ENCODE measurements at regions not wholly inside any gene's neighbourhood (a gene's known extent, or its start where the extent isn't known, plus 50 kb on each side); places are given as distances from the start of the nearest gene placed in this dataset.

DNA sequence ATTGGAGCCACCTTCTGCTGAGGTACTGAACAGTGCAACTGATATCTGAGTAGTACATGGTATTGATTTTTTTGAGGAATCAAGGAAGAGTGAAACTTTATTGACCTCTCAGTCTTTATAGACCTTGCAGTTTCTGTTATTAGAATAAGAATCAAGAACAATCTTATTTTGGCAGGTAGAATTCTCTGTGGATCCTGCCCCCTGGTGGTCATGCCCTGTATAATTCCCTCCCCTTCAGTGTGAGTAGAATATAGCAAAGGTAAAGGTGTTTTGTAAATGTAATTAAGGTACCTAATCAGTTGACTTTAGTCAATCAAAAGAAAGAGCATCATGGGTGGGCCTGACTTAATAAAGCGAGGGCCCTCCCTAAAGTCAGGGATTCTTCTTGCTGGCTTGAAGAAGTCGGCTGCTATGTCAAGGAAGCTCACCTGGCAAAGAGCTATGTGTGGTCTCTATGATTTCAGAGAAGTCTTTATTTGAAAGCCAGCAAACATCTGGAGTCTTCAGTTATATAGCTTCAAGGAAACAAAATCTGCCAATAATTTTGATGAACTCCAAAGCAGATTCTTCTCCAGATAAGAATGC, 142.8 kb downstream of the LSM5 start:
- intact Hi-C loops (cut with micrococcal nuclease): loop anchor here (2.0 to 5.0 kb wide), 2 partner anchors 137 to 605 kb away; no protein-coding TSS in a partner anchor

DNA sequence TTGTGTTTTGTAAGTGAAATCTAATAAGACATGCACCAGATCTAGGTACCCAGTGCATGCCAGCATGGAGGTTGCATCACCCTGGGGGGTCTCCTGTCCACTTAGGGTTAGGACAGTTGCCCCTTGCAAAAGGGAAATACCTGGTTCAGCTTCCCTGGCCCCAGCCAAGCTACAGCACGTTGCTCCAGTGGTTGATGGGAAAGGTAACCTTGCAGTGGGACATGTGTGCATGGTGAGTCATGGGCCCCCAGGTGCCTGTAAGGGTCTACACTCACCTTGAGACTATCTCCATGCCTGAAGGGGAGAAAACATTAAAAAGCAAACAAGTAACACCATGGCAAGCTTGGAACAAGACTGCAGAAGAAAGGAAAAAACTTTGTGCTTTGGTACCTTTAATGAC, 143.9 kb downstream of the LSM5 start:
- intact Hi-C loops (cut with micrococcal nuclease): loop anchor here (2.0 to 5.0 kb wide), 2 partner anchors 135 to 604 kb away; no protein-coding TSS in a partner anchor

DNA sequence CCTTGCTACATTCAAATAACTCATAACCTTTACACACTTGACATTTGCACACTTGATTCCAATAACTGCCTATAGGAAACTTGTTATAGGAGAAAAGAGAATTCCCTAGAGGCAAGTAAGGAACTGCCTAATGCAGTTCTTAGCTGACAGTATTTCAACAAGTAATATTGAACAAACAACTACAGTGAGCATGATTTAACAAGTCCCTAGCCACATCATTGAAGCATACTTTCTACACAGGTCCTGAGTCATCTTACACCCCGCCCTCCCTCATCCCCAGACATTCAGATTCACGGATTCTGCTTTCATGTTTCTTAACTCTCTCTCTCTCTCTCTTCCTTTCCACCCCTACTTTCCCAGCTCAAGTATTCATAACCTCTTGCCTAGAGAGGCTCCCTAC, 153.5 kb downstream of the LSM5 start:
- intact Hi-C loops (cut with micrococcal nuclease): no loop called here

DNA sequence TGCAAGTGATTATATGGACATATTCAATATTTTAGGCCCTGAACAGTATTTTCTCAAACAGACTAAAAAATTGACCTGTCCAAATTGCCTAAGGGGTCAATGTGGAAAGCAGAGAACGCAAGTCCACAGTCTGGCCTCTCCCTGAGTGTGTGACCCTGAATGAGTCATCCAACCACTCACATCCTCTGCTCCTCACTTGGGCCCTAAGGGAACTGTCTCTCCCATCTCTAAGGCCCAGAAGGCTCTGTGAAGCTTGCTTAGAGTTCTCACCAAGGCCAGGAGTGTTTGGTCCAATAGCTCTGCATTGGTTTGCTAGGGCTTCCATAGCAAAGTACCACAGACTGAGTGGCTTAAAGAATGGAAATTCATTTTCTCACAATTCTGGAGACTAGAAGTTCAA, 155.1 kb downstream of the LSM5 start:
- intact Hi-C loops (cut with micrococcal nuclease): no loop called here

DNA sequence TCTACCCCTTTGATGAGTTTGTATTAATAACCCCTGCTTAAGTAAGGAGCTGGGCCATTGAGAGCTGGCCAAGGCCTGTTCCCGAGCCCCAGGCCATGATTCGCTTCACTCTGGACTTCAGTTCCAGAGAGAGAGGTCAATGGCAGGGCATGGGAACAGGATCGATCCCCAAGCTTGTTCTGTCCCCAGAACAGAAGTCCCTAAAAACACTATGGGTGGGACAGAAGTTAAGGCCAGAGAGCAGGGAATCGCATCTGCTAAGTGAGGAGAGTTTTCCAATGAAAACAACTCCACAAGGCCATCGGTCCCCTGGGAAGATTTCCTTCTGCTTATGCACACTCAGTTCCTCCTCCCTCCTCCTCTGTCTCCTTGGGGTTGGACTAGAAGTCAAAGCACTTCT, 159.6 kb downstream of the LSM5 start:
- intact Hi-C loops (cut with micrococcal nuclease): no loop called here

DNA sequence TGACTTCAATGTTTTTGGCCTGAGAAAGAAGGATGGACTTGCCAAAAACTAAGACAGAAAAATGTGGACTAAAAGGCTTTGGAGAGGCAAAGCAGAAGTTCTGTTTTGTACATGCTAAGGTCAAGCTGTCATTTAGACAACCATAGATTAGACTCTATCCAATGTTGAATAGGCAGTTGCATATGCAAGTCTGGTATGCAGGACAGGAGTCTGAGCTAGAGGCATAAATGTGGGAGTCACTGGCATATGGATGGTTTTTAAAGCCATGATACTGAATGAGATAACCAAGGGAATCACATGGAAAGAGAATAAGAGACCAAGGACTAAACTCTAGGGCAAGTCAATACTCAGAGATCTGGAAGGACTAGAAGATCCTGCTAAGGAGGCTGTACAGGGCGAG, 164.1 kb downstream of the LSM5 start:
- intact Hi-C loops (cut with micrococcal nuclease): no loop called here

DNA sequence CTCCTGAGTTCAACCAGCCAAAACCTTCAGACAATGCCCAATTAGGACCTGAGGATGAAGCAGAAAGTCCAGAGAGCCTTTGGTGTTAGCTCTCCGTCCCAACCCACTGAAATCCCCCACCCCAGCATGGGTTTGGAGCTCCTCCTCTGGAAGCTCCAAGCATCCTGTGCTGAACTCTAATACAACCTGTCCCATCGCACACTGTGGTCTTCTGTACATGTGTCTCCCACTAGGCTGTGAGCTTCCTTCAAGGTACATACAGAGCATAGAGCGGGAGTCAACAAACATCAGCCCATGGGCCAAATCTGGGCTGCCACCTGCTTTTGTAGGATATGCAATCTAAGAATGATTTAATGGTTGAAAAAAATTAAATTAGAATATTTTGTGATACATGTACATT, 166.5 kb downstream of the LSM5 start:
- intact Hi-C loops (cut with micrococcal nuclease): no loop called here

DNA sequence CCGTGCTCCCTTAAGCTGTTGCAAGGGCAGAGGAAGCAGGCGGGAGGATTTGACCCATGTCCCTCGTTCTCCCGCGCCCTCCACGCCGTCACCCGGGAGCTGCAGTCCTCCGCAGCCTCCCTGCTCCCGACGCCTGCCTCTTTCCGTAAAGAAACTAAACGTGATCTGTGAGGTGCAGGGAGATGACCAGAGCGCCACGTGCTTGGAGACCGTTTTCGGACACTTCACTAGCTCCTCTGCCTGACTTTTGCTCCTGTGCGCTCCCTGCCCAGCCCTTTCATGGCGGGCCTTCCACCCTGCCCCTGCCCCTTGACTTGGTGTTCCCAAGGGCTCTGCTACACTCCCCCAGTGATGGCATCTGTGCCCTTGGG, 171.2 kb downstream of the LSM5 start:
- intact Hi-C loops (cut with micrococcal nuclease): no loop called here

DNA sequence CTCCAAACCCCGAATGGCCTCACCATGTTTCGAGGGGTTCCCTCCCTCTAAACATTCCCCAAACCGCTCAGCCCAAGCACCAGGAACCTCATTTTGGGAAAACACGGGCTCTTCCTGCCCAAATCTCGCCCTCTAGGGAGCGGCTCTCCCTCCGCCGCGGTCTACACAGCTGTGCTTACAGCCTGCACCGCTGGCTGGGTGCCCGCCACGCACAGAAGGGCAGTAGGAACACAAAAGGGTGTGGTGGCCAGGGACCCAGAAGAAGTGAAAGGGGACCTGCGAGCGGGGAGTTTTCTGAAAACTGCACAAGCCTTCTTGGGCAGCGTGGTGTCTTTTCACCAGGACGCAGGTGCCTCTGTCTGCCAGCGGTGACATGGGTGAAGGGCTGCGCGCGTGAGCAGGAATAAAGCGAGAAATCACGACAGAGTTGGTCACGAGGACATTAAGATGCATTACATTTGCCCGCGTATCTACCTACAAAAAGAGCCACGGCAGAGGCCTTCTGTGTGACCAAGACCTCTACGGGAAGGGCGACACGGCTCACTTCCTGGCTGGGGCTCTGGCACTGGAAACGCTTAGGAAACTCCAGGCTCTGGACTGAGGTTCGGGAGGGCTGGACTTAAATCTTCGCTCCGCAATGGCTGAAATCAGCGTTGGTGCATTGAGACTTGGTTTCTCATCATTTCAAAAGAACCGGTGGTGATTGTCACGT, 171.7 kb downstream of the LSM5 start:
- intact Hi-C loops (cut with micrococcal nuclease): no loop called here

DNA sequence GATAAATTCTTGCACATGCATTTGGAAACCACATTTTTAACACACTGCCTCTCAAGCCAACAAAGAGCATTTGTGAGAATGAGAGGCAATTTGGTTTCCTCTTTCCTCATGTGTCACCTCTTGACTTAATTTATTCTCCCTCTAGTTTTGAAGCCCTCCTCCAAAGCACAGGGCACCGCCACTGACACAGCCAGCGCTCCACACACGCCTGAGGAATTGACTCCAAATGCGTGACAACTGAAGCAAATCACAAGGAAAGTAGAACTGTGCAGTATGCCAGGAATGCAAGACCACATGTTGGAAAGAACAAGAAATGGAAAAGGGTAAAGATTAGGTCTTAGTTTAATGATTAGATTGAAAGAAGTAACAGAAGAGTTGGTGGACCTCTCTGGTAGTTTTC, 173.3 kb downstream of the LSM5 start:
- intact Hi-C loops (cut with micrococcal nuclease): no loop called here

DNA sequence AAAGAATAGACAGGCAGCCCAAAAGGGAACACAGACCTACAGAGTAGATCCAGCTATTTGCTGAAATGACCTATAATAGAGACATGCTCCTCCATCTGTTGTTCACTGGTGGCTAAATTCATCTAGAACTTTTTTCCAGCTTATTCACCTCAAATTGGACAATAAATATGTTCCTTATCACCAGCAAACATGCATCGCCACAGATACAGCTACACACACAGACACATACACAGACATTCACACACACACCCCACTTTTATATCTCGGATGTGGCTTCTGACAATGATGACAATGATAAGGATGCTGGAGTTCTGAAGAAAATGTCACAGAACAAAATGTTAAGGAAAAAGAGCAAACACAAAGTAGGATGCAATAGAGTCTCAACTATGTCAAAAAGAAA, 175.4 kb downstream of the LSM5 start:
- intact Hi-C loops (cut with micrococcal nuclease): no loop called here

DNA sequence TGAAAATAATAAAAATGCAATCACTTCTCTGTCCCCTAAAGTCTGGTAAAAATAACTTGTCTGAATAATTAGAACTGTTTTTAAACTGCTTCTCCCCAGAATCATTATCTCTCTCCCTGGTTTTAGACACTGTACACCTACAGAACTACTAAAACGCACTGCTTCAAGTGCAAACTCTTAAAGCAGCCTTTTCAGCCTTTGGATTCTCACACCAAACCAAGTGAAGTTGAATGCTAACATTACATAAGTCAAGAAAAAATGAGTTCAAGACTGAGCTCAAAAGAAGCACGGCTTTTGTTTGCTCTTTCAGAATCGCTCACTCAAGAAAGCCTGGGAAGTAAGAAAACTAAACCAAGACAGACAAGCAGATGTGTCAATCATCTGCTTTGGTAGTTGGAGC, 188.8 kb downstream of the LSM5 start:
- intact Hi-C loops (cut with micrococcal nuclease): no loop called here

DNA sequence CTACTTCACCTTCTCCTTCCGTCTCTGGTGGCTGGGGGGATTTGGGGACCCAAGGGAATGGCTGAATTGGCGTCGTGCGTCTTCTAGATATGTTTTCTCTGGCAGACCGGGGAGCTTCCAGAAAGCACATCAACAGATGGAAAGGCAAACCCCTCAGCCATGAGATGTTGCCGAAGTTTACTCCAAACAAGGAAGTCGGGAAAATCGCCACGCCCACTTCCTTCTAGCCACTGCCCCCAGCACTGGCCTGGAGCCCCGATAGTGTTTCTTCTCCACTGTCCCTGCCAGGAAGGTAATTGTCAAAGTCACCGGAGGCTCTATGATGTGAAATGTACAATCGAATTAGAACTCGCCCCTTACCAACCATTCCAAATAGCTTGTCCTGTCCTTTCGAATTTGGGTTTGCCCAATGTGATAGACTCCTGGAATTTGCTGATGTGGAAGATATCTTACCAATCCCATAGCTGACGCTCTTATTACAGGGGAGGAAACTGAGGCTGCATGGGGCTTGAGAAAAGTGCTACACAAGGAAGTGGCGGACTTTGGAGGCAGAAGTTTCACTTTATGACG, 191.0 kb downstream of the LSM5 start:
- intact Hi-C loops (cut with micrococcal nuclease): loop anchor here (10.0 kb wide), 1 partner anchor 176 kb away; no protein-coding TSS in a partner anchor

DNA sequence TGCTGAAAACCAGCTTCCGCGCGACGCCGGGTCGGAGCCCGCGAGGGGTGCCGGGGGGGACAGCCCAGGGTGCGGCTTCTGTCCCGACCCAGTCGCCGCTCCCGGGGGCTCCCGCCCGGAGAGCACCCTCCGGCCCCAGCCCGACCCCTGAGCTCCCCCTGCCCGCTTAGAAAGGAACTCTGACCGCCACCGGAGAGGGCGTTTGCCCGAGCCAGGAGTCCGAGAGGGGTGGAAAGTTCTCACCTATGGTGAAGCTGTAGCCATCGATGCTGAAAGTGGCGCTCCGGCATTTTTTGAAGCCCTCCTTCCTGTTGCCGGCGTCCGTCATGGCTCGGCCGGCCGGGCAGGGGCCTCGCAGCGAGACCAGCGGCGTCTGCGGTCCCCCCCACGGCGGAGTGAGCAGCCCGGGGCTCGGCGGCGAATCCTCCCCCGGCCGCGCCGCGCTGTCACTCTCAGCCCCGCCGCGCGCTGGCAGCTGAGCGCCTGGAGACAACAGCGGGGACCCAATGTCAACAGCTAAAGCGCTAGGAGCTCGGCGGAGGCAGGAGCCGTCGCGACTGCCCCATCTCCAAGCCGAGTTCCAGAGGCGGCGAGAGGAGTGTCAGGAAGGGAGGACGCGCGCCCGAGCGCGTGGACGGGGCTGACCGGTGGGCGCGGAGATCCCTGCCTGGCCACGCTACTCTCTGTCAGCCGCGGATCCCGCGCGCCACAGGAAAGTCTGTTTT, 191.6 kb downstream of the LSM5 start:
- intact Hi-C loops (cut with micrococcal nuclease): loop anchor here (10.0 kb wide), 1 partner anchor 176 kb away; no protein-coding TSS in a partner anchor

DNA sequence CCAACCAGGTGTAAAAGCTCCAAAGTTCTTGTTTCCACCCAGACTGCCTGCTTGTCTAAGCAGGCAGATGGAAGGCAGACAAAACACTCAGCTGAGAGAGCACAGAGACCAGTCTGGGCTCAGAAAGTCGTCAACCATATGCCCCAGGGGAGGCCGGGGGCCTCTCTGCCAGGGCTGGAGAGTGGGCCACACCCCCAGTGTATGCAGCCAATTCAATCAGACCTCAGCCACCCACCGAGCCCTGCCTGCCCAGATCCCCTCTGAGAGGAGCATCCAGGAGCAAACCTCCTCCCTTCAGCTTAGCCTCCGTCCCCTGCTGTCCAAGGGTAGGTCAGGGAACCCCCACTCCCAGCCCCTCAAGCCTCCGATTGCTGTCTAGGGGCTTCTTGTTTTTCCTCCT, 196.3 kb downstream of the LSM5 start:
- intact Hi-C loops (cut with micrococcal nuclease): loop anchor here (10.0 kb wide), 1 partner anchor 181 kb away; no protein-coding TSS in a partner anchor

DNA sequence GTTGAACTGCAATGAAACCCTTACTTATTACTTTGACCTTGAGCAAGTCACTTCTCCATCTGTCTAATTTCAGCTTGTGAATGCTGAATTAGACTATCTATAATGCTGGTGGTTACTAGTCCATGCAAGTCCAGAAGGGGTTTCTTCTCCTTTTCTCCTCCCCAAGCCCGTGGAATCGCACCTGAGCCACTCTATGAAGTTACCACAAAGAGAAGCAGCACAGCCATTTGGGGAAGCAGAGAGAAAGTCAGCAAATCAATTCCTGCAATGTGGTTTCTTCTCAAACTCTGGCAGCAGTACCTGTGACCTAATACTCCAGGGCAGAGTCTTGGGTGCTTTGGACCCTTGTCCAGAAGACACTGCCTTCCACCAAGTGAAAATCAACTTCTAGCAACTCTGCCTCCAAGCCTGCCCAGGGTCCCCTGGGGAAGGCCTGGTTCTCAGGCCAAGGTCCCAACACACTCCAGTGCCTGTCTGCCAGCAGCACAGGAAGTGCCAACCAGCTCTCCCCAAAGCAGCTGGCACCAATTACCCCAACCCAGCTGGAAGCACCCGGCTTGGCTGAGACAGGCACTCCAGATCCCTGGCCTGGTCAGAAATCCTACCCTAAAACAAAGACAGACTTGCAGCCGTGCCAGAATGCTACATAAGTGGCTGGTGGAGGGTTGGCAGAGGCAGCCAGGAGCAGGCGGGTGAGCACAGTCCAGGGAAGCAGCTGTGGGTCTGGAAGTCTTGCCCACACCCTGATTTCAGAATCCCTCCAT, 200.3 kb downstream of the LSM5 start:
- intact Hi-C loops (cut with micrococcal nuclease): loop anchor here (10.0 kb wide), 1 partner anchor 185 kb away; no protein-coding TSS in a partner anchor

DNA sequence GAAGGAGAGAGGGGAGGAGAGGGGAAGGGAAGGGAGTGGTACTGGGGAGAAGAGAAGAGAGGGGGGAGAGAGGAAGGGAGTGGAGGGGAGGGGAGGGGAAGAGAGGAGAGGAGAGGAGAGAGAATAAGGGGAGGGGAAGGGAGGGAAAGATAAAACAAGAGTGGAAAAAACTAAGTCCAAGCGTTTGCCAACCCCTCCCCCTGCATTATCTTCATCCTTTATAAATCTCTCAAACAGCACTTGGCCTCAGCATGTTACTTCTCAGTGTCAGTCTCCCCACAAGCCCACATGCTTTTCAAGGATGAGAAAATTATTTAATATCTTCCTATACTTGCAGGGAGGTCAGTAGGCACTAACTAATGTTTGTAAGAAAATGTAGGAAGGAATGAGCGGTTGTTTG, 204.5 kb downstream of the LSM5 start:
- intact Hi-C loops (cut with micrococcal nuclease): no loop called here

DNA sequence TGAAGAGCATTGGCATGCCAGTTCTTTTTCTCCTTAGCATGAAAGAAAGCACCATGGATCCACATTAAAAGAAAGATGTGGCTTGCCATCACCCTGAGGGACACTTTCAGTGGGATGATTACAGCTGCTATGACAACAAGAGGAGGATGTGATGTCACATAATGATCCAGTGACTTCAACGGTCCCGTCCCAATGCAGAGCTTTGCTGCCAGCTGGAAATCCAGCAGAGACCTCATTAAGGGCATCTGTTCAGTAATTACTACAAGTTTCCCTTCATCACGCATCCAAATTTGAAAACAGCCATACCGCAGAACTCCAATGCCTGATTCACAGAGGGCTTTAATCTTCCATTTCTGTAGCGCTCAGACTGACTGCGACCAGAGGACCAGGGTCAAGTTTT, 206.6 kb downstream of the LSM5 start:
- intact Hi-C loops (cut with micrococcal nuclease): no loop called here

DNA sequence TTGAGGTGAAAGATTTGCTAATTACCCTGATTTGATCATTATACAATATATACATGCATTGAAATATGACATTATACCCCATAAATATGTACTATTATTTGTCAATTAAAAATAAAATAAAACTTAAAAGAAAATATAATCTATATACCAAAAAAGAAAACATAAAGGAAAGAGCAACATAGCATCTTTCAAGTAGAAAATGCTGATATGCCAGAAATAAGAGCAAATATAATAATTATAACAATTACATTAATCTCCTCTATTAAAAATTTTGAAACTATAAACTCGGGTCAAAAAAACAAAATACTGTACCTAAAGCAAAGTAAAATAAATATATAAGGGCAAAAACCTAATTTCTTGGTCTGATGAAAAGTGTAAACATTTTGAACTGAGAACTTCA, 209.3 kb upstream of the PDE1C start:
- intact Hi-C loops (cut with micrococcal nuclease): no loop called here

DNA sequence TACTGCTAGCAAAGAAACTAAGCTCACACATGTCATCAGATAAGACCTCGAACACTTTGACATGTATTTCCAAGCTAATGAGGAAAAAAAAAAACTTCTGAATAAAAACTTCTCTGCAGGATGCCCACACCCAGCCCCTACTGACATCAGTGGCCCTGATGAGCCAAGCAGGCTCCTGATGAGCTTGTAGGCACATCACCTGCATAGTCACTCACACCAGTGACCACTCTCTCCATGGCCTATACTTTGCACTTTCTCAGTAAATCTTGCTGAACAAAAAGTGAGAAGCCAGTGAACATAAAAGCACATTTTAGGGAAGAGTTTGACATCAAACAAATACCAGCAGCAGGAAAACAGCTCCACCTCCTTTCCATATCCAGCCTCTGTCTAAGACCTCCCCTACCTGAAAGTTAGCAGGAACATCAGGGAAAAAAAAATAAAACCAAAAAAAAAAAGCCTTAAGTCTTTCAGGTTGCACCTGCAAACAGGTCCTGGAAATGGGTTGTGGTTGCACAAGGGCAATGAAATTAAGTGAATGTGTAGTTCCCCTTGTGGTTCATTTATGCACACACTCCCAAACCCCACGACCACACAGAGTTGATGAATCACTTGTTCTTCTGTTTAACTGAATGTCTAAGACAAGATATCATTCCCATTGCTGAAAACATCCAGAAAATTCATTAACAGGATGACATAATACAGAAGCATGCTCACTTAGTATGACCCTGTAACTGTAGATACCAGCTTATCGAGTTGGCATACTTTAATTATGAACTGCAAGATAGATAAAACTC, 205.2 kb upstream of the PDE1C start:
- intact Hi-C loops (cut with micrococcal nuclease): no loop called here

DNA sequence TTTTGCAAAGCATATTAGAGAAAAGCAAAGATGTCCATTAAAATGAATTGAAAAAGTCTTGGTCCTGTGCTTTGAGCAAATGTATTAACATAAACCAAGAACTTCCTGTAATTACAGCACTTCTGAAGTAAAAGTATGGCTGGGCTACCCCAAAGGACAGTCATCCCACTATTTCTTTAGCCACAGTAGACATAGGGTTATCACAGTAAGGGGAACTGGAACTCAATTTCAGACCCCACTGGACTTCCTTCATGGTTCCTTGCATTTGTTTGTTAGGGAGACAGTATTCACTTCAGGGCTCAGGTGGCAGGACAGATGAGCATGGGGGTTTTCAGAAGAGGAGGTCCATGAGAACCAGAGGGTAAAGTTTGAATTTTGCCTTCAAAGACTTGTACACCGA, 203.1 kb upstream of the PDE1C start:
- intact Hi-C loops (cut with micrococcal nuclease): no loop called here
